ENCODE measurements at regions not wholly inside any gene's neighbourhood (a gene's known extent, or its start where the extent isn't known, plus 50 kb on each side); places are given as distances from the start of the nearest gene placed in this dataset.

GRCh38 chr11:91261513-91261912 is 963.1 kb upstream of the FAT3 start:
- TF ChIP-seq CTCF (IDR thresholded peaks at IDR 0.05), result peak; percentile 29; the same call in 1 of the 2 replicates
- no peak for TF ChIP-seq ZBTB33 (IDR thresholded peaks at IDR 0.05; ENCODE audit: borderline replicate concordance, low read depth)
- TF ChIP-seq IRF3 (IDR thresholded peaks at IDR 0.05; ENCODE audit: low read depth, low read length), result no peak
- no peak for TF ChIP-seq TCF12 (IDR thresholded peaks at IDR 0.05)
- TF ChIP-seq EP300 (IDR thresholded peaks at IDR 0.05; ENCODE audit: borderline replicate concordance in 1 of 2, low read depth in 1 of 2, low read length in 1 of 2), result no peak
- TF ChIP-seq SIN3A (IDR thresholded peaks at IDR 0.05; ENCODE audit: borderline replicate concordance, low read depth, low read length), result no peak
- TF ChIP-seq, protein P1, sequence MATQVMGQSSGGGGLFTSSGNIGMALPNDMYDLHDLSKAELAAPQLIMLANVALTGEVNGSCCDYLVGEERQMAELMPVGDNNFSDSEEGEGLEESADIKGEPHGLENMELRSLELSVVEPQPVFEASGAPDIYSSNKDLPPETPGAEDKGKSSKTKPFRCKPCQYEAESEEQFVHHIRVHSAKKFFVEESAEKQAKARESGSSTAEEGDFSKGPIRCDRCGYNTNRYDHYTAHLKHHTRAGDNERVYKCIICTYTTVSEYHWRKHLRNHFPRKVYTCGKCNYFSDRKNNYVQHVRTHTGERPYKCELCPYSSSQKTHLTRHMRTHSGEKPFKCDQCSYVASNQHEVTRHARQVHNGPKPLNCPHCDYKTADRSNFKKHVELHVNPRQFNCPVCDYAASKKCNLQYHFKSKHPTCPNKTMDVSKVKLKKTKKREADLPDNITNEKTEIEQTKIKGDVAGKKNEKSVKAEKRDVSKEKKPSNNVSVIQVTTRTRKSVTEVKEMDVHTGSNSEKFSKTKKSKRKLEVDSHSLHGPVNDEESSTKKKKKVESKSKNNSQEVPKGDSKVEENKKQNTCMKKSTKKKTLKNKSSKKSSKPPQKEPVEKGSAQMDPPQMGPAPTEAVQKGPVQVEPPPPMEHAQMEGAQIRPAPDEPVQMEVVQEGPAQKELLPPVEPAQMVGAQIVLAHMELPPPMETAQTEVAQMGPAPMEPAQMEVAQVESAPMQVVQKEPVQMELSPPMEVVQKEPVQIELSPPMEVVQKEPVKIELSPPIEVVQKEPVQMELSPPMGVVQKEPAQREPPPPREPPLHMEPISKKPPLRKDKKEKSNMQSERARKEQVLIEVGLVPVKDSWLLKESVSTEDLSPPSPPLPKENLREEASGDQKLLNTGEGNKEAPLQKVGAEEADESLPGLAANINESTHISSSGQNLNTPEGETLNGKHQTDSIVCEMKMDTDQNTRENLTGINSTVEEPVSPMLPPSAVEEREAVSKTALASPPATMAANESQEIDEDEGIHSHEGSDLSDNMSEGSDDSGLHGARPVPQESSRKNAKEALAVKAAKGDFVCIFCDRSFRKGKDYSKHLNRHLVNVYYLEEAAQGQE (IDR thresholded peaks at IDR 0.05; ENCODE audit: low read depth, low read length), result no peak

All from SK-N-SH (cell line).